H1 (cell line): ENCODE measurements at regions not wholly inside any gene's neighbourhood (a gene's known extent, or its start where the extent isn't known, plus 50 kb on each side); places are given as distances from the start of the nearest gene placed in this dataset.

Experiments
- CTCF ChIA-PET: fragments of 300-600 bp; sonication (Branson Sonifier 250); formaldehyde crosslinking; loops from one replicate; lab custom pipeline; 2021; ENCODE audit not compliant: partially characterized antibody; lab: Charles Lee
- POLR2A ChIA-PET: fragments of 300-600 bp; sonication (Branson Sonifier 250); formaldehyde crosslinking; loops from one replicate; lab custom pipeline; 2021; ENCODE audit warnings: inconsistent platforms; ENCODE audit not compliant: partially characterized antibody; lab: Charles Lee
- DNase-seq, 2 experiments: peaks; one replicate each; pipeline versions ENCODE4 v3.0.0 to v3.0.0-alpha.2; 2010 to 2022; ENCODE audit warnings: low spot score in 2 of 2, low read depth in 1 of 2, mixed read lengths in 1 of 2
- FAIRE-seq: peaks from 2 replicates; lab custom pipeline; 2011; peaks lifted over from hg19 to GRCh38; lab: Jason Lieb, UNC
- H2AFZ ChIP-seq: 2 replicates; pipeline ENCODE4 v1.8.1; 2012; ENCODE audit warnings: low read length, inconsistent platforms
- H2AK5ac ChIP-seq: 2 replicates; pipeline ENCODE4 v1.6.1; 2013; ENCODE audit warnings: low read depth, low read length
- H2BK120ac ChIP-seq: replicated peaks from 2 replicates; pipeline ENCODE3; 2013; ENCODE audit warnings: low read depth, low read length, inconsistent platforms
- H2BK12ac ChIP-seq: 2 replicates; pipeline ENCODE4 v1.6.1; 2013; ENCODE audit warnings: low read depth, low read length
- H2BK15ac ChIP-seq: 2 replicates; pipeline ENCODE4 v1.6.1; 2013; ENCODE audit warnings: low read length
- H2BK20ac ChIP-seq: 2 replicates; pipeline ENCODE4 v1.6.1; 2013; ENCODE audit warnings: low read length
- H2BK5ac ChIP-seq: 2 replicates; pipeline ENCODE4 v1.6.1; 2013; ENCODE audit warnings: low read depth, low read length
- H3K14ac ChIP-seq: 2 replicates; pipeline ENCODE4 v1.6.1; 2013; ENCODE audit warnings: inconsistent platforms; ENCODE audit not compliant: insufficient read length
- H3K18ac ChIP-seq: 2 replicates; pipeline ENCODE4 v1.6.1; 2013; ENCODE audit warnings: low read length; ENCODE audit errors: extremely low read depth
- H3K23ac ChIP-seq: 2 replicates; pipeline ENCODE4 v1.6.1; 2013; ENCODE audit warnings: inconsistent platforms; ENCODE audit not compliant: insufficient read length
- H3K23me2 ChIP-seq: 2 replicates; pipeline ENCODE4 v1.6.1; 2013; ENCODE audit warnings: low read depth, low read length
- H3K27ac ChIP-seq: 2 replicates; pipeline ENCODE4 v1.6.1; 2011; ENCODE audit warnings: low read depth, low read length, inconsistent platforms
- H3K27me3 ChIP-seq, 4 experiments: replicated peaks in 1 of 4; 1 replicate in 1 of 4; 2 replicates in 3 of 4; pipeline versions ENCODE4 v1.6.1 to v1.8.1; 2011 to 2013; ENCODE audit warnings: low read length in 3 of 4, mild to moderate bottlenecking in 3 of 4, inconsistent platforms in 2 of 4, mixed read lengths in 2 of 4, moderate library complexity in 1 of 4; ENCODE audit not compliant: control insufficient read depth in 3 of 4, insufficient read depth in 3 of 4; ENCODE audit errors: extremely low read depth in 1 of 4
- H3K36me3 ChIP-seq, 4 experiments: 2 replicates each; pipeline versions ENCODE4 v1.6.1 to v1.8.1; 2011 to 2013; ENCODE audit warnings: mild to moderate bottlenecking in 4 of 4, low read length in 3 of 4, moderate library complexity in 2 of 4, control low read depth in 1 of 4, inconsistent platforms in 1 of 4; ENCODE audit not compliant: insufficient read depth in 4 of 4, control insufficient read depth in 2 of 4
- H3K4ac ChIP-seq: replicated peaks from 2 replicates; pipeline ENCODE3; 2013; ENCODE audit warnings: low read length, low read depth, mixed read lengths, inconsistent platforms; ENCODE audit not compliant: insufficient read length
- H3K4me1 ChIP-seq, 4 experiments: replicated peaks in 1 of 4; 1 replicate in 1 of 4; 2 replicates in 3 of 4; pipeline versions ENCODE4 v1.6.1 to v1.8.1; 2011 to 2013; ENCODE audit warnings: low read length in 3 of 4, inconsistent platforms in 2 of 4, mixed read lengths in 1 of 4; ENCODE audit not compliant: insufficient read depth in 4 of 4, control insufficient read depth in 3 of 4
- H3K4me2 ChIP-seq, 2 experiments: 2 replicates each; pipeline versions ENCODE4 v1.6.1 to v1.8.1; 2011 to 2013; ENCODE audit warnings: low read depth in 2 of 2, low read length in 2 of 2, control low read depth in 1 of 2, inconsistent platforms in 1 of 2, mild to moderate bottlenecking in 1 of 2; ENCODE audit not compliant: insufficient read depth in 1 of 2
- H3K4me3 ChIP-seq, 4 experiments: fragments of 200-600, 300-600 bp in 1 of 4; sonication (generic), shearing (Covaris generic), sonication (Bioruptor Twin) in 1 of 4; 2 replicates each; pipeline versions ENCODE4 v1.5.1 to v1.8.1; 2011 to 2016; ENCODE audit warnings: low read length in 4 of 4, low read depth in 3 of 4, control low read depth in 2 of 4, inconsistent platforms in 2 of 4, mild to moderate bottlenecking in 2 of 4, mixed read lengths in 1 of 4, moderate library complexity in 1 of 4; ENCODE audit not compliant: insufficient read depth in 2 of 4; ENCODE audit errors: extremely low read depth in 1 of 4
- H3K56ac ChIP-seq: replicated peaks from 2 replicates; pipeline ENCODE3; 2013; ENCODE audit warnings: low read depth, mild to moderate bottlenecking, mixed read lengths, low read length, inconsistent platforms; ENCODE audit not compliant: insufficient read length
- H3K79me1 ChIP-seq: 2 replicates; pipeline ENCODE4 v1.6.1; 2013; ENCODE audit warnings: low read depth, low read length, control low read depth
- H3K79me2 ChIP-seq, 2 experiments: 2 replicates each; pipeline versions ENCODE4 v1.6.1 to v1.8.1; 2012 to 2013; ENCODE audit warnings: low read length in 2 of 2, mild to moderate bottlenecking in 2 of 2, inconsistent platforms in 1 of 2; ENCODE audit not compliant: insufficient read depth in 2 of 2, control insufficient read depth in 1 of 2
- H3K9ac ChIP-seq, 4 experiments: replicated peaks in 1 of 4; 1 replicate in 1 of 4; 2 replicates in 3 of 4; pipeline versions ENCODE4 v1.6.1 to v1.8.1; 2011 to 2013; ENCODE audit warnings: low read depth in 3 of 4, low read length in 3 of 4, control low read depth in 2 of 4, mild to moderate bottlenecking in 2 of 4, moderate library complexity in 2 of 4, inconsistent platforms in 1 of 4; ENCODE audit errors: extremely low read depth in 1 of 4
- H3K9me3 ChIP-seq, 2 experiments: 2 replicates each; pipeline versions ENCODE4 v1.6.1 to v1.8.1; 2012 to 2013; ENCODE audit warnings: mild to moderate bottlenecking in 2 of 2, moderate library complexity in 2 of 2, control low read depth in 1 of 2, inconsistent platforms in 1 of 2, low read depth in 1 of 2, low read length in 1 of 2, mixed read lengths in 1 of 2; ENCODE audit not compliant: insufficient read depth in 2 of 2
- H4K20me1 ChIP-seq, 2 experiments: replicated peaks in 1 of 2; 2 replicates each; pipeline versions ENCODE3 to v1.8.1; 2011 to 2013; ENCODE audit warnings: inconsistent platforms in 2 of 2, low read length in 2 of 2, mild to moderate bottlenecking in 1 of 2; ENCODE audit not compliant: insufficient read depth in 2 of 2, control insufficient read depth in 1 of 2
- H4K5ac ChIP-seq: 2 replicates; pipeline ENCODE4 v1.6.1; 2013; ENCODE audit warnings: low read length, low read depth, mixed read lengths, inconsistent platforms; ENCODE audit not compliant: insufficient read length
- H4K8ac ChIP-seq: 2 replicates; pipeline ENCODE4 v1.8.0; 2013; ENCODE audit warnings: mild to moderate bottlenecking, moderate library complexity, low read length, inconsistent platforms; ENCODE audit not compliant: insufficient read depth; ENCODE audit errors: extremely low read depth
- H4K91ac ChIP-seq: replicated peaks from 2 replicates; pipeline ENCODE3; 2013; ENCODE audit warnings: low read length, mixed read lengths, inconsistent platforms; ENCODE audit not compliant: insufficient read length
- JUN ChIP-seq: IDR thresholded peaks from 2 replicates; pipeline ENCODE4 v1.6.1; 2011; ENCODE audit warnings: low read depth, mild to moderate bottlenecking, improper control_type of control experiment, low read length
- JUND ChIP-seq: IDR thresholded peaks from 2 replicates; pipeline ENCODE4 v1.6.1; 2011; ENCODE audit warnings: mild to moderate bottlenecking, improper control_type of control experiment, low read length
- NANOG ChIP-seq: IDR thresholded peaks from 2 replicates; pipeline ENCODE4 v1.6.1; 2011; ENCODE audit warnings: low read length, low read depth, mild to moderate bottlenecking, inconsistent platforms; ENCODE audit not compliant: insufficient read depth, poor library complexity, severe bottlenecking
- NRF1 ChIP-seq: IDR thresholded peaks from 2 replicates; pipeline ENCODE4 v1.6.1; 2011; ENCODE audit warnings: mild to moderate bottlenecking, low read depth, low read length, improper control_type of control experiment
- SAP30 ChIP-seq: fragments of 300-600 bp; sonication (generic); IDR thresholded peaks from 2 replicates; pipeline ENCODE4 v1.7.1; 2012; ENCODE audit warnings: low read length, moderate library complexity, mild to moderate bottlenecking, inconsistent platforms; ENCODE audit not compliant: insufficient read depth, insufficient replicate concordance

DNA sequence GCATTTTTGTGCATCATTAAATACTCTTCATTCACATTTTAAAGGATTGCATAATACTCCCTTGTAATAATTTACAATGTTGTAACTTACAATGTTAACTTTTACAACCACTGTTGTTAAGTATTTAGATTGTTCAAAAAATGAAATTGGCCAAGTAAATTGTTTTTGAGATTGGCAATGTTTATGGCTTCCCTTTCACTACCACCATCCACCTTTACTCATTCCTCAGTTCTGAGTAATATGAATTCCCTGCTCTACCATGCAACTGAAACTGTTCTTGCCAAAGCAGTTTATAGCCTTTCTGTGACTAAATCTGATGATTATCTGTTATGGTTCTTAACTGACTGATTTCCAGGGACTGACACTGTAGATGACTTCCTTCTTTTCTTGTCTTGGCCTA is 80.5 kb upstream of the TMEM106B start:
- Histone ChIP-seq H2BK120ac (no peak overlapping the region), H3K4me3 (no peak overlapping the region), H3K27me3 (no peaks in the 10 kb centered on the region), H3K23me2 (no peaks in the 10 kb centered on the region), H4K91ac (no peak overlapping the region), H2BK15ac (no peak overlapping the region), H3K4me2 (no peak overlapping the region), H3K4me1 (no peaks in the 10 kb centered on the region), H3K4ac (no peak overlapping the region), H3K14ac (no peak overlapping the region), H3K56ac (no peak overlapping the region), H3K9me3 (no peaks in the 10 kb centered on the region), H2BK20ac (no peak overlapping the region), H4K8ac (no peak overlapping the region), H3K18ac (no peak overlapping the region), H4K5ac (no peak overlapping the region), H2AK5ac (no peak overlapping the region), H3K9ac (no peak overlapping the region), H2AFZ (no peak overlapping the region), H2BK12ac (no peak overlapping the region), H3K36me3 (no peaks in the 10 kb centered on the region), H3K27ac (no peak overlapping the region), H2BK5ac (no peak overlapping the region), H3K79me1 (no peaks in the 10 kb centered on the region), H4K20me1 (no peaks in the 10 kb centered on the region), H3K79me2 (no peaks in the 10 kb centered on the region), H3K23ac (no peak overlapping the region)
- FAIRE-seq (no peak), DNase-seq (no peak)
- POLR2A ChIA-PET: no interaction called here
- CTCF ChIA-PET: no interaction called here
- TF ChIP-seq JUN (no peak), NANOG (no peak), JUND (no peak), SAP30 (no peak), NRF1 (no peak)
